ENCODE measurements at regions not wholly inside any gene's neighbourhood (a gene's known extent, or its start where the extent isn't known, plus 50 kb on each side); places are given as distances from the start of the nearest gene placed in this dataset.

- POLR2A ChIA-PET = no interaction called here
- H3K9ac ChIP-seq (ENCODE audit: insufficient read depth, low read depth, low read length) = no peak overlapping the region
- intact Hi-C loops (cut with micrococcal nuclease; ENCODE audit: unreplicated experiment) = no loop called here
Observed at GRCh38 chr5:10110228-10110627, 139.5 kb downstream of the ATPSCKMT start.

GRCh38 chr5:10109299-10109698 lies 140.4 kb downstream of the ATPSCKMT start:
- DNase-seq (ENCODE audit: low spot score) = no peak
- no peaks in the 10 kb centered on the region for H3K4me1 ChIP-seq (ENCODE audit: insufficient read depth, low read length)
- intact Hi-C loops (cut with micrococcal nuclease; ENCODE audit: unreplicated experiment) (no loop called here), in situ Hi-C loops (cut with HindIII; ENCODE audit: extremely low pct_ligation_motif_present, low pct_unique_long_range_greater_than_20kb) (no loop called here)
- no peak overlapping the region for H3K9ac ChIP-seq (ENCODE audit: insufficient read depth, low read depth, low read length)
- H3K4me3 ChIP-seq (replicated peaks in 1 of 3; ENCODE audit: insufficient read depth in 1 of 3, low read depth in 2 of 3, low read length in 3 of 3) = no peak overlapping the region
- POLR2A ChIA-PET = no interaction called here
- no TSS peak for BruUV-seq (replicated peaks)
- no peak overlapping the region for H2AFZ ChIP-seq (ENCODE audit: low read length)
- no peak for ATAC-seq
- no peaks in the 10 kb centered on the region for H3K9me3 ChIP-seq (ENCODE audit: low read length)
- H3K27ac ChIP-seq (ENCODE audit: extremely low read length, insufficient read depth, low read length) = no peak overlapping the region
- H3K36me3 ChIP-seq (replicated peaks in 1 of 2; ENCODE audit: control insufficient read depth in 1 of 2, insufficient read depth in 2 of 2, low read length in 2 of 2) = no peaks in the 10 kb centered on the region
- no peaks in the 10 kb centered on the region for H3K79me2 ChIP-seq (ENCODE audit: insufficient read depth, low read length)
- no peak overlapping the region for H3K4me2 ChIP-seq (ENCODE audit: low read depth, low read length)
- H4K20me1 ChIP-seq (ENCODE audit: insufficient read depth, low read length) = no peaks in the 10 kb centered on the region
- FAIRE-seq = no peak
- WGBS (ENCODE audit: low lambda C conversion rate) = 28% methylated on average over 7 of the region's 7 CpGs
- peaks cover 0 to 16% of the 10 kb centered on the region in 2 experiments; a peak in 1 of 5 replicates for H3K27me3 ChIP-seq (ENCODE audit: control insufficient read depth in 1 of 2, insufficient read depth in 2 of 2, low read length in 2 of 2)
- CTCF ChIA-PET (ENCODE audit: low intra/inter-chr PET ratio, low total read pairs) = no interaction called here
- TF ChIP-seq CCDC6 (CRISPR knock-in tag; IDR thresholded peaks at IDR 0.05) = no peak
- no peak for TF ChIP-seq ETV5 (CRISPR knock-in tag; IDR thresholded peaks at IDR 0.05; ENCODE audit: borderline replicate concordance)
- TF ChIP-seq TOPORS (CRISPR knock-in tag; IDR thresholded peaks at IDR 0.05) = no peak
- no peak for TF ChIP-seq MYPOP (CRISPR knock-in tag; IDR thresholded peaks at IDR 0.05)
- no peak for TF ChIP-seq CBX2 (IDR thresholded peaks at IDR 0.05; ENCODE audit: low read depth, low read length)
- no peak for TF ChIP-seq CBX2 (CRISPR knock-in tag; IDR thresholded peaks at IDR 0.05; ENCODE audit: low read depth)
- TF ChIP-seq ZNF530 (CRISPR knock-in tag; IDR thresholded peaks at IDR 0.05; ENCODE audit: low read depth) = no peak
- TF ChIP-seq SMAD3 (CRISPR knock-in tag; IDR thresholded peaks at IDR 0.05) = no peak
- TF ChIP-seq ZHX1 (CRISPR knock-in tag; IDR thresholded peaks at IDR 0.05; ENCODE audit: low read depth) = no peak
- TF ChIP-seq RAD51 (IDR thresholded peaks at IDR 0.05; ENCODE audit: borderline replicate concordance) = no peak

More at GRCh38 chr5:10110228-10110627, 139.5 kb downstream of the ATPSCKMT start:
- Histone ChIP-seq H3K4me3 (replicated peaks in 1 of 3; ENCODE audit: insufficient read depth in 1 of 3, low read depth in 2 of 3, low read length in 3 of 3) (no peak overlapping the region), H3K4me2 (ENCODE audit: low read depth, low read length) (no peak overlapping the region), H3K79me2 (ENCODE audit: insufficient read depth, low read length) (no peaks in the 10 kb centered on the region), H4K20me1 (ENCODE audit: insufficient read depth, low read length) (no peaks in the 10 kb centered on the region), H3K36me3 (replicated peaks in 1 of 2; ENCODE audit: control insufficient read depth in 1 of 2, insufficient read depth in 2 of 2, low read length in 2 of 2) (no peaks in the 10 kb centered on the region), H3K9me3 (ENCODE audit: low read length) (no peaks in the 10 kb centered on the region), H3K27me3 (ENCODE audit: control insufficient read depth in 1 of 2, insufficient read depth in 2 of 2, low read length in 2 of 2) (peaks cover 0 to 16% of the 10 kb centered on the region in 2 experiments; a peak in 1 of 5 replicates), H2AFZ (ENCODE audit: low read length) (no peak overlapping the region), H3K27ac (ENCODE audit: extremely low read length, insufficient read depth, low read length) (no peak overlapping the region), H3K4me1 (ENCODE audit: insufficient read depth, low read length) (no peaks in the 10 kb centered on the region)
- BruUV-seq (replicated peaks) = no TSS peak
- FAIRE-seq = no peak
- in situ Hi-C loops (cut with HindIII; ENCODE audit: extremely low pct_ligation_motif_present, low pct_unique_long_range_greater_than_20kb) = no loop called here
- ATAC-seq = no peak
- 26% methylated on average over 10 of the region's 10 CpGs for WGBS (ENCODE audit: low lambda C conversion rate)
- TF ChIP-seq PATZ1 (CRISPR knock-in tag; IDR thresholded peaks at IDR 0.05) (no peak), ZNF670 (CRISPR knock-in tag; IDR thresholded peaks at IDR 0.05; ENCODE audit: borderline replicate concordance) (no peak), MIER2 (CRISPR knock-in tag; IDR thresholded peaks at IDR 0.05) (no peak), ISX (CRISPR knock-in tag; conservative IDR thresholded peaks at IDR 0.05) (no peak)
- CTCF ChIA-PET (ENCODE audit: low intra/inter-chr PET ratio, low total read pairs) = no interaction called here
- DNase-seq (ENCODE audit: low spot score) = no peak
